Endothelial cell (in vitro differentiated cells): ENCODE measurements at regions not wholly inside any gene's neighbourhood (a gene's known extent, or its start where the extent isn't known, plus 50 kb on each side); places are given as distances from the start of the nearest gene placed in this dataset.

Experiments
- DNase-seq: peaks from one replicate; pipeline ENCODE4 v3.0.0; 2021; ENCODE audit warnings: low spot score
- H3K27ac Mint-ChIP-seq: one replicate; pipeline ENCODE4 v1.8.0; 2021; ENCODE audit warnings: mixed read lengths, inconsistent platforms; ENCODE audit not compliant: unreplicated experiment
- H3K27me3 Mint-ChIP-seq: one replicate; pipeline ENCODE4 v1.8.0; 2021; ENCODE audit warnings: mild to moderate bottlenecking, moderate library complexity, mixed read lengths, inconsistent platforms; ENCODE audit not compliant: unreplicated experiment
- H3K36me3 Mint-ChIP-seq: one replicate; pipeline ENCODE4 v1.8.0; 2021; ENCODE audit warnings: mild to moderate bottlenecking, low read depth, mixed read lengths, inconsistent platforms; ENCODE audit not compliant: unreplicated experiment
- H3K4me1 Mint-ChIP-seq: one replicate; pipeline ENCODE4 v1.8.0; 2021; ENCODE audit warnings: mild to moderate bottlenecking, mixed read lengths, inconsistent platforms; ENCODE audit not compliant: unreplicated experiment
- H3K4me3 Mint-ChIP-seq: one replicate; pipeline ENCODE4 v1.8.0; 2021; ENCODE audit warnings: mild to moderate bottlenecking, mixed read lengths, inconsistent platforms; ENCODE audit not compliant: unreplicated experiment
- H3K9me3 Mint-ChIP-seq: one replicate; pipeline ENCODE4 v1.8.0; 2021; ENCODE audit warnings: mixed read lengths, inconsistent platforms; ENCODE audit not compliant: unreplicated experiment
- TF ChIP-seq, protein P1 (sequence below): fragments of 200-600 bp; sonication (generic); IDR thresholded peaks from one replicate; pipeline ENCODE4 v1.5.0; 2021; ENCODE audit warnings: antibody characterized with exemption; ENCODE audit not compliant: unreplicated experiment

DNA sequence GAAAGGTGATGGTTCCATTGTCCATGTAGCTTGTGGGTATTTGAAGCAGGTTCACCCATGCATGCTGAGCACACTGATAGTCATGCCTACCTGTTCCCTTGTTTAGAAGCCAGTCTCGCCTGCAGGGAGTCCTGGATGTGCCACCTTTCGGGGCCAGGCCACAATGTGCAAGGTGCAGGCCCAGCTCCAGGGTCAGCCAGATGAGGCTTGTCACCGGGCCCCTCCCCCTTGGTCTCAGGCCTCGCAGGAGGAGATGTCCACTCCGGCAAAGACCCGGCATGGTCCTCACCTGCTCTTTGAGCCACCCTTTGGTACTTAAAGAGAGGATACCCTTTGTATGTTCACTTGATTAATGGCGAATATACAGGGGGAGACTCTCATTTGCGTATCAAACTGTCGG lies 140.4 kb upstream of the RTL1 start:
- H3K4me1 Mint-ChIP-seq: no peaks in the 10 kb centered on the region
- no peaks in the 10 kb centered on the region for H3K36me3 Mint-ChIP-seq
- DNase-seq: no peak
- no peak overlapping the region for H3K27ac Mint-ChIP-seq
- H3K4me3 Mint-ChIP-seq: no peak overlapping the region
- no peaks in the 10 kb centered on the region for H3K9me3 Mint-ChIP-seq
- peaks cover 4% of the 10 kb centered on the region for H3K27me3 Mint-ChIP-seq
- TF ChIP-seq, protein P1, sequence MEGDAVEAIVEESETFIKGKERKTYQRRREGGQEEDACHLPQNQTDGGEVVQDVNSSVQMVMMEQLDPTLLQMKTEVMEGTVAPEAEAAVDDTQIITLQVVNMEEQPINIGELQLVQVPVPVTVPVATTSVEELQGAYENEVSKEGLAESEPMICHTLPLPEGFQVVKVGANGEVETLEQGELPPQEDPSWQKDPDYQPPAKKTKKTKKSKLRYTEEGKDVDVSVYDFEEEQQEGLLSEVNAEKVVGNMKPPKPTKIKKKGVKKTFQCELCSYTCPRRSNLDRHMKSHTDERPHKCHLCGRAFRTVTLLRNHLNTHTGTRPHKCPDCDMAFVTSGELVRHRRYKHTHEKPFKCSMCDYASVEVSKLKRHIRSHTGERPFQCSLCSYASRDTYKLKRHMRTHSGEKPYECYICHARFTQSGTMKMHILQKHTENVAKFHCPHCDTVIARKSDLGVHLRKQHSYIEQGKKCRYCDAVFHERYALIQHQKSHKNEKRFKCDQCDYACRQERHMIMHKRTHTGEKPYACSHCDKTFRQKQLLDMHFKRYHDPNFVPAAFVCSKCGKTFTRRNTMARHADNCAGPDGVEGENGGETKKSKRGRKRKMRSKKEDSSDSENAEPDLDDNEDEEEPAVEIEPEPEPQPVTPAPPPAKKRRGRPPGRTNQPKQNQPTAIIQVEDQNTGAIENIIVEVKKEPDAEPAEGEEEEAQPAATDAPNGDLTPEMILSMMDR: no peak

DNA sequence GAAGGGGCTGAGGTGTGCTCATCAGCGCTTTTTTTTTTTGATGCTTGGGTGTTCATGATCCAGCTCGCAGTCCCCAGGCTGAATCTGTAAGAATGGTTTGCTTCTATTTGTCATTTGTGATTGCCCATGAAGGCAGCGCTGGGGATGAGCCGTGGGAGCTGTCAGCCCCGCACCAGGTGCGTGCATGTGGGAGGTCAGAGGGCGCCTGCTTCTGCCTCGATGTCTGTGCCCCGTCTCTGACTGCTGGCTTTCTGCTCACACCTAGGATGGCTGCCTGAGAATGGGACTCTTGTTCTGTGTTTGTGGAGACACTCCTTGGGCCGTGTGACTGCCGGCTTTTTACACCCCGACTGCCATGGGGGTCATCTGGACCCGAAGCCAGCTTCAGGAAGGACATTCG lies 141.2 kb upstream of the RTL1 start:
- Mint-ChIP-seq H3K27ac (no peak overlapping the region), H3K36me3 (no peaks in the 10 kb centered on the region), H3K4me3 (no peak overlapping the region), H3K9me3 (no peaks in the 10 kb centered on the region), H3K4me1 (no peaks in the 10 kb centered on the region), H3K27me3 (peaks cover 4% of the 10 kb centered on the region)
- DNase-seq: no peak
- TF ChIP-seq, protein P1: no peak

DNA sequence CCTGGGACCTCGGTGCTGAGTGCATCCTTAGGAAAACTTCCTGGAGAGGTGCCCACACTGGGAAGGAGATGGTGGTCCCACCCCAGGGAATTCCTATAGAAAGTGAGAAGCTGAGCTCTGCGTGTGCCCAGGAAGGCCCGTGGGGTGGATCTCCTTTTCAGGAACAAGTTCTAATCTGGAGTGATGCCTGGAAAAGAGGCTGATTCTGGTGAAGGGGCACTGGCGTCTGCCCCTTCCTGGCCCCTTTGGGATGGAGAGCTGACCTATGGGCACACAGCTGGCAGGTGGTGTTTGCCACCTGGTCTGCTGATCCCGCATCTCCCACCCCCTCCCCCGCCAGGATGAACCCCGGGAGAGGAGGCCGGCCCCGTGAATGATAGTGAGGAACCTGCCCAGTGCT lies 142.0 kb upstream of the RTL1 start:
- TF ChIP-seq, protein P1: no peak
- H3K27me3 Mint-ChIP-seq: peaks cover 4% of the 10 kb centered on the region
- H3K9me3 Mint-ChIP-seq: no peaks in the 10 kb centered on the region
- no peak for DNase-seq
- no peaks in the 10 kb centered on the region for H3K36me3 Mint-ChIP-seq
- H3K4me3 Mint-ChIP-seq: no peak overlapping the region
- no peaks in the 10 kb centered on the region for H3K4me1 Mint-ChIP-seq
- H3K27ac Mint-ChIP-seq: no peak overlapping the region

DNA sequence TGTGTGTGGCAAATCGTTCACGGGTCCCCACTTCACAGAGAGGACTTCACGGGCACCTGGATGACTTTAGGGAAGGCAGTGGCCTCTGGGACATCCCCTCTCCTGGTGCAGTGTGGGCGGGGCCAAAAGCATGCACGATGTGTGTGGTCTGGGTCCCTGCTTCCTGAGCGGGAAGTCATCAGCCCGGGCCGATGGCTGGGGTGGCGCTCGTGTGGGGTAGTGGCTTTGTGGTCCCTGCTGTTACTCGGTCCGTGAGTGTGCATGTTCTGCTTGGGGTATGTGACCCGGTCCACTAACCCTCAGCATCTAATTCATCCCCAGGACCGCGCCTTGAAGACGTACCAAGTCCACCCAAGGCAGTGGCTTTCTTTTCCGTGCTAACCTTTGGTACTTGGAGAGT lies 142.5 kb upstream of the RTL1 start:
- H3K36me3 Mint-ChIP-seq: no peaks in the 10 kb centered on the region
- DNase-seq: no peak
- TF ChIP-seq, protein P1: no peak
- H3K4me3 Mint-ChIP-seq: no peak overlapping the region
- no peaks in the 10 kb centered on the region for H3K9me3 Mint-ChIP-seq
- no peak overlapping the region for H3K27ac Mint-ChIP-seq
- H3K27me3 Mint-ChIP-seq: peaks cover 4% of the 10 kb centered on the region
- no peaks in the 10 kb centered on the region for H3K4me1 Mint-ChIP-seq

DNA sequence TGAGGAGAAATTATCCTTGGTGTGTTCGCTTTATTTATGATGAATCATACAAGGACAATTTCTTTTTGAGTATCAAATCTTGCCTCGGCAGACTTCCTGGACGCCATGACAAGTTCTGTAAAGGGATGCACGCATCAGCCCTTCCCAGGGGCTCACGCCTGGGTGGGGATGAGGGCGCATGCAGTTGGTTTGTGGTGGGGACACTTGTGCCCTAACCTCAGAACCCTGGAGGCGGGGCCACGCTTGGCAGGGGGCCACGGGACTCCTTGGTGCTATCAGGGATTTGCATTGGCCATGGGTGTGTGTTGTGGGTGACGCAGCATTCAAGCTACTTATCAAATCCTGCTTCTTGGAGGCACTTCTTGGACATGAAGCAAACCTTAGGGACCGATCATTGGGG lies 143.8 kb upstream of the RTL1 start:
- Mint-ChIP-seq H3K4me1 (no peaks in the 10 kb centered on the region), H3K27ac (no peak overlapping the region), H3K36me3 (no peaks in the 10 kb centered on the region), H3K4me3 (no peak overlapping the region), H3K9me3 (no peaks in the 10 kb centered on the region), H3K27me3 (peaks cover 4% of the 10 kb centered on the region)
- TF ChIP-seq, protein P1: no peak
- no peak for DNase-seq
